ENCODE measurements at regions not wholly inside any gene's neighbourhood (a gene's known extent, or its start where the extent isn't known, plus 50 kb on each side); places are given as distances from the start of the nearest gene placed in this dataset.
"Not testable (repeated sequence)": the region's sequence is repeated elsewhere in the genome, so short reads cannot be mapped to it uniquely, and the experiment has no call there.

DNA sequence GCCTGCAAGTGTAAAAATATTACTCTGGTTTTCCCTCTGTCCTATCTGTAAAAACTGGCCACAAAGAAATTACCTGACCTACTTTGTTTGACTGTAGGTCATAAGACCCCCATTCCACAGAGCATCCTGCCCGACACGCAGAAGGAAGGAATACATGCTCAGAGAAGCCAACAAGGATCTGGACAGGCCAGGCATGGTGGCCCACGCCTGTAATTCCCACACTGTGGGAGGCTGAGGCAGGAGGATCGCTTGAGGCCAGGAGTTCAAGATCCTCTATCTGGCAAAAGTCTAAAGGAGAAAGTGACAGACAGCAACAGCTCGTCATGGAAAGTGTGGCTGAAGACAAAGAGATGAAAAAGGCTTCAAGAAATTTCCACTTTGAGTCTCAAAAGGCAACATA lies 78.2 kb upstream of the RNU2-1 start:
- no peak for ATAC-seq
- no peaks in the 10 kb centered on the region for H3K27me3 Mint-ChIP-seq
- peak overlapping the region in 1 of 10 donors; percentile 55 for H3K4me3 Mint-ChIP-seq
- H3K9me3 Mint-ChIP-seq = no peaks in the 10 kb centered on the region
- DNase-seq = no peak
- peaks cover 2 to 8% (median 5%) of the 10 kb centered on the region in 4 donors for H3K4me1 Mint-ChIP-seq
- H3K36me3 Mint-ChIP-seq = no peaks in the 10 kb centered on the region
- POLR2A ChIA-PET = interaction anchor here (0.7 to 8.3 kb wide), 5 partner anchors 48 to 142 kb away, joined by 3 to 189 read pairs (median 4); partner anchors contain the start of gene TMEM106A
- H3K27ac Mint-ChIP-seq = peak overlapping the region in 2 of 10 donors; percentile 16 to 66

DNA sequence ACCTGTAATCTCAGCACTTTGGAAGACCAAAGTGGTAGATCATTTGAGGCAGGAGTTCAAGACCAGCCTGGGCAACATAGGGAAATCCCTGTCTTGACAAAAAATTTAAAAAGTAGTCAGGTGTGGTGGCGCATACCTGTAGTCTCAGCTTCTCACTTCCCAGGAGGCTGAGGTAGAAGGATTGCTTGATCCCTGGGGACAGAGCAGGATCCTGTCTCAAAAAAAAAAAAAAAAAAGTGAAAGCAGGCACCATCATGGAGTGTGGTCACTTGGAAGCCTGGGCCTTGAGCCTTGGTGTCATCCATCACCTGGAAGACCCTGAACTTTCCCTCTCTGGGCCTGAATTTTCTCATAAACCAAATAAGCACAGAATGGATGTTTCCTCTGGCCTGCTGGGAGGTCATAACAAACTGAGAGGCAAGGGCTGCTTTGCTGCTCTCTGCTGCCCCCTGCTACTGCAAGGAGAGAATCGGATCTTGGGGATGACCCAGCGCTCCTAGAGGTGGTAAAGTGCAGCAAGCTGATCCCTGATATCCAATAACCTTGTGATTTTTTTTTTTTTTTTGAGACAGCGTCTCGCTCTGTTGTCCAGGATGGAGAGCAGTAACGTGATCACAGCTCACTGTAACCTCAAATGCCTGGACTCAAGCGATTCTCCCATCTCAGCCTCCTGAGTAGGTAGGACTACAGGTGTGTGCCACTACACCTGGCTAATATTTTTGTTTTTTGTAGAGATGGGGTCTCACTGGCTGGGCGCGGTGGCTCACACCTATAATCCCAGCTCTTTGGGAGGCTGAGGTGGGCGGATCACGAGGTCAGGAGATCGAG lies 75.9 kb upstream of the RNU2-1 start:
- no peak overlapping the region for H3K4me3 Mint-ChIP-seq
- POLR2A ChIA-PET = interaction anchor here (0.5 to 2.3 kb wide), 8 partner anchors 10 to 1652 kb away, joined by 3 to 12 read pairs (median 4); partner anchors contain the start of genes NBR1 and TMEM106A
- no peaks in the 10 kb centered on the region for H3K27me3 Mint-ChIP-seq
- H3K4me1 Mint-ChIP-seq = peaks cover 0 to 3% (median 0%) of the 10 kb centered on the region in 4 donors
- H3K36me3 Mint-ChIP-seq = no peaks in the 10 kb centered on the region
- H3K27ac Mint-ChIP-seq = no peak overlapping the region
- H3K9me3 Mint-ChIP-seq = no peaks in the 10 kb centered on the region
- ATAC-seq (no peak), DNase-seq (peak in 2 of 10 donors; percentile 8 to 24)

DNA sequence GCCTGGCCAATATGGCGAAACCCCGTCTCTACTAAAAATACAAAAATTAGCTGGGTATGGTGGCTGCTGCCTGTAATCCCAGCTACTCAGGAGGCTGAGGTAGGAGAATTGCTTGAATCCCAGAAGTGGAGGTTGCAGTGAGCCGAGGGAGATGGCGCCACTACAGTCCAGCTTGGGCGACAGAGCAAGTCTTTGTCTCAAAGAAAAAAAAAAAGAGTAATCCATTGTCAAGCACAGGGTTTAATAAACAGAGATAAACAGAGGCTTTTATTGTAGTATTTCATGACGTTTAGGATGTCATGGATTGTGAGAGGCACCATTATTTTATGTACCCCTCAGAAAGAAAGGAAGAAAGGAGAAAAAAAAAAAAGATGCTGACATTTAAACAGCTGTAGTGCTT lies 75.2 kb upstream of the RNU2-1 start:
- Mint-ChIP-seq H3K4me3 (no peak overlapping the region), H3K27ac (peak overlapping the region in 1 of 10 donors; percentile 20), H3K36me3 (no peaks in the 10 kb centered on the region), H3K27me3 (no peaks in the 10 kb centered on the region), H3K9me3 (no peaks in the 10 kb centered on the region), H3K4me1 (peaks cover 0 to 3% (median 0%) of the 10 kb centered on the region in 4 donors)
- no peak for DNase-seq
- no peak for ATAC-seq
- POLR2A ChIA-PET = interaction anchor here (1.0 to 2.3 kb wide), 4 partner anchors 10 to 138 kb away, joined by 3 to 12 read pairs (median 5); partner anchors contain the start of genes NBR1 and TMEM106A

DNA sequence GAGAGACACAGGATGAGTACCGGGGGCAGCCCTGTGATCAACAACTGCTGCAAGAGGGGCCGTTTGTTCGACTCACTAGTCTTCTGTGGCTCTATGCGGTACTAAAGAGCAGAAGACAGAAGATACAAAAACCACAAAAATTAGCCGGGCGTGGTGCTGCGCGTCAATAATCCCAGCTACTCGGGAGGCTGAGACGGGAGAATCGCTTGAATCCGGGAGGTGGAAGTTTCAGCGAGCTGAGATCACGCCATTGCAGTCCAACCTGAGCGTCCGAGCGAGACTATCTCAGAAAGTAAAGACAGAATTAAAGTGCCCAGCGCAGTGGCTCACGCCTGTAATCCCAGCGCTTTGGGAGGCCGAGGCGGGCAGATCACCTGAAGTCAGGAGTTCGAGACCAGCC lies 71.0 kb upstream of the RNU2-1 start:
- H3K36me3 Mint-ChIP-seq, ATAC-seq, H3K4me1 Mint-ChIP-seq: not testable (repeated sequence)

DNA sequence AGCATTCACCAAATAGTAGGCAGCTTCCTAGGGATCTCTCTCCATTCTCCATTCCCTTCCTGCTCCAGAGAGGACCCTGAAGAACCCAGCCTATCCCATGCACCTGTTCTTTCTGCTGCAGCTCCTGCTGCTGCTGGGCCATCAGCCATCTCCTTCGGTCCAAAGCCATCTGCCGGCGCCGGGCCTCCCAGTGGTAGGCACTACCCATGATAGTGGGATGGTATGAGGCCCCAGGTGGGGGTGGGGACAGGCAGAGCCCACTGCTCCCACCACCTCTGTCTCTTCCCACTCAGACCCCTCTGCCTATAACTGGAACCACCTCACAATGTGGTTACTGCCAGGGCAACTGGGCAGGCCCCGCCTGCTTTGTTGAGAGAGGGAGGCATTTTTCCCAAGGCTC lies 69.3 kb upstream of the RNU2-1 start:
- H3K36me3 Mint-ChIP-seq, H3K4me3 Mint-ChIP-seq, POLR2A ChIA-PET, H3K27ac Mint-ChIP-seq, ATAC-seq, H3K9me3 Mint-ChIP-seq, H3K27me3 Mint-ChIP-seq, DNase-seq, H3K4me1 Mint-ChIP-seq: not testable (repeated sequence)

More for the DNA sequence above, 71.0 kb upstream of the RNU2-1 start:
- H3K9me3 Mint-ChIP-seq, H3K27ac Mint-ChIP-seq, POLR2A ChIA-PET, H3K27me3 Mint-ChIP-seq, H3K4me3 Mint-ChIP-seq: not testable (repeated sequence)
- peak in 1 of 10 donors; percentile 36 for DNase-seq

DNA sequence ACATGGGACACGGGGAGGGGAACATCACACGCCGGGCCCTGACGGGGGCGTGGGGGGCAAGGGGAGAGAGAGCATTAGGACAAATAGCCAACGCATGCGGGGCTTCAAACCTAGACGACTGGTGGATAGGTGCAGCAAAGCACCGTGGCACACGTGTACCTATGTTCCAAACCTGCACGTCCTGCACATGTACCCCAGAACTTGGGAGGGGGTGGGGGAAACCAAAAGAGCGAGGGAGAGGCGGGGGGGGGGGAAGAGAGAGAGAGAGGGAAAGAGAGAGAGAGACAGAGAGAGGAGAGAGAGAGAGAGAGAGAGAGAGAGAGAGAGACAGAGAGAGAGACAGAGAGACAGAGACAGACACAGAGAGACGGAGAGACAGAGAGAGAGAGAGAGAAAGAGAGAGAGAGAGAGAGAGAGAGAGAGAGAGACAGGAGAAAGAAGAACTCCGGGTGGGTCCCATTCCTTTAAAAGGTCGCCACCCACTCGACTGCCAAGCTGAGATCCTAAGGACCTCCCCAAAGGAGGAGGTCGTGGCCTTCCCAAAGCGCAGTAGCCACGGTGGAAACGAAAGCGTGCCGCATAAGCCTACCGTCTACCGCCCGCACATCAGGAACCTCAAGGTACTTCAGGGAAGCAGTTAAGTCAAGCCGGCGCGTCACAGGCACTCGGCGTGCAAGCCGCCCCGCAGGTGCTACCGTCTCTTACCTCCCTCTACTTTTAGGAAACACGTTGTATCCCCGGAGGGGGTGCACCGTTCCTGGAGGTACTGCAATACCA lies 65.7 kb upstream of the RNU2-1 start:
- H3K4me1 Mint-ChIP-seq, POLR2A ChIA-PET, H3K36me3 Mint-ChIP-seq, H3K27me3 Mint-ChIP-seq, DNase-seq, ATAC-seq, H3K4me3 Mint-ChIP-seq, H3K27ac Mint-ChIP-seq, H3K9me3 Mint-ChIP-seq: not testable (repeated sequence)

DNA sequence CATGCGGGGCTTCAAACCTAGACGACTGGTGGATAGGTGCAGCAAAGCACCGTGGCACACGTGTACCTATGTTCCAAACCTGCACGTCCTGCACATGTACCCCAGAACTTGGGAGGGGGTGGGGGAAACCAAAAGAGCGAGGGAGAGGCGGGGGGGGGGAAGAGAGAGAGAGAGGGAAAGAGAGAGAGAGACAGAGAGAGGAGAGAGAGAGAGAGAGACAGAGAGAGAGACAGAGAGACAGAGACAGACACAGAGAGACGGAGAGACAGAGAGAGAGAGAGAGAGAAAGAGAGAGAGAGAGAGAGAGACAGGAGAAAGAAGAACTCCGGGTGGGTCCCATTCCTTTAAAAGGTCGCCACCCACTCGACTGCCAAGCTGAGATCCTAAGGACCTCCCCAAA lies 55.9 kb upstream of the RNU2-1 start:
- H3K27ac Mint-ChIP-seq, H3K4me1 Mint-ChIP-seq, H3K4me3 Mint-ChIP-seq, POLR2A ChIA-PET, H3K9me3 Mint-ChIP-seq, H3K27me3 Mint-ChIP-seq, DNase-seq, ATAC-seq, H3K36me3 Mint-ChIP-seq: not testable (repeated sequence)

DNA sequence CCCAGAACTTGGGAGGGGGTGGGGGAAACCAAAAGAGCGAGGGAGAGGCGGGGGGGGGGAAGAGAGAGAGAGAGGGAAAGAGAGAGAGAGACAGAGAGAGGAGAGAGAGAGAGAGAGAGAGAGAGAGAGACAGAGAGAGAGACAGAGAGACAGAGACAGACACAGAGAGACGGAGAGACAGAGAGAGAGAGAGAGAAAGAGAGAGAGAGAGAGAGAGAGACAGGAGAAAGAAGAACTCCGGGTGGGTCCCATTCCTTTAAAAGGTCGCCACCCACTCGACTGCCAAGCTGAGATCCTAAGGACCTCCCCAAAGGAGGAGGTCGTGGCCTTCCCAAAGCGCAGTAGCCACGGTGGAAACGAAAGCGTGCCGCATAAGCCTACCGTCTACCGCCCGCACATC lies 49.8 kb upstream of the RNU2-1 start:
- H3K9me3 Mint-ChIP-seq, POLR2A ChIA-PET, H3K27ac Mint-ChIP-seq, H3K4me1 Mint-ChIP-seq, ATAC-seq, H3K36me3 Mint-ChIP-seq, H3K27me3 Mint-ChIP-seq: not testable (repeated sequence)
- peak in 1 of 10 donors; percentile 2 for DNase-seq
- peak overlapping the region in 1 of 10 donors; percentile 26 for H3K4me3 Mint-ChIP-seq

Data from naive thymus-derived CD8-positive, alpha-beta T cell (primary cell).